IPS-20b (cell line): ENCODE measurements at regions not wholly inside any gene's neighbourhood (a gene's known extent, or its start where the extent isn't known, plus 50 kb on each side); places are given as distances from the start of the nearest gene placed in this dataset.
"Not testable (repeated sequence)": the region's sequence is repeated elsewhere in the genome, so short reads cannot be mapped to it uniquely, and the experiment has no call there.

Experiments used
- H3K27ac ChIP-seq: one replicate; pipeline ENCODE4 v1.5.1; 2013; ENCODE audit warnings: low read length
- H3K27me3 ChIP-seq: 2 replicates; pipeline ENCODE4 v1.6.1; 2013; ENCODE audit warnings: mild to moderate bottlenecking, low read length, inconsistent platforms; ENCODE audit not compliant: insufficient read depth
- H3K36me3 ChIP-seq: 2 replicates; pipeline ENCODE4 v1.6.1; 2013; ENCODE audit warnings: low read depth, mild to moderate bottlenecking, inconsistent platforms, low read length, moderate library complexity; ENCODE audit not compliant: insufficient read depth
- H3K4me1 ChIP-seq: 2 replicates; pipeline ENCODE4 v1.6.1; 2013; ENCODE audit warnings: mild to moderate bottlenecking, control low read depth, inconsistent platforms, low read length, moderate library complexity; ENCODE audit not compliant: insufficient read depth
- H3K4me3 ChIP-seq: 2 replicates; pipeline ENCODE4 v1.5.1; 2013; ENCODE audit warnings: mild to moderate bottlenecking, low read length, inconsistent platforms
- H3K9ac ChIP-seq: 2 replicates; pipeline ENCODE4 v1.6.1; 2013; ENCODE audit warnings: low read depth, mild to moderate bottlenecking, inconsistent platforms, low read length, moderate library complexity
- H3K9me3 ChIP-seq: 2 replicates; pipeline ENCODE4 v1.6.1; 2013; ENCODE audit warnings: mild to moderate bottlenecking, low read depth, low read length, inconsistent platforms; ENCODE audit not compliant: insufficient read depth

DNA sequence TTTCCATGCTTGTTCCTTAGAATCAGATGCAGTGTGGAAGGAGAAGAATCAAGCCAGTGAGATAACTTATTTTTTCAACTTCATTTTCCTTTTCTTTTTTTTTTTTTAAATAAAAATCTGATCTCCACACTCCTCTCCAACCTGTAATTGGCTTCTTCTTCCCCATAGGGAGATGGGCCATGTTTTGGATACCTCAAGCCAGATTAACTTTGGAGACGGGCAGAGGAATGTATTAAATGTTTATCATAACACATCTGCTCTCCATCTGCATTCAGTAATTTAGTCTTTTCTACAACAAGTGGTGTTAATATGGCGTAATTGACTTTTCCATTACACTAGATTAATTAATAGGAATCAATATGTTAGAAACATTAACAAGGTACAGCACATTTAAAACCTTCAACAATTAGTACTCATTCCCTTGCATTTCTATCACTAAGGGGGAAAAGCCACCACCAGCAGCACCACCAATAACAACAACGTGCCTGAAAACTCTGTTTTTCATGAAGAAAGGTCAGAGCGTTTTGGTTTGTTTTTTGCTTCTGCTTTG lies 244.1 kb downstream of the MYCN start:
- Histone ChIP-seq H3K36me3 (no peaks in the 10 kb centered on the region), H3K4me1 (peaks cover 19% of the 10 kb centered on the region; the same call in 1 of the 2 replicates), H3K4me3 (no peak overlapping the region), H3K27ac (no peak overlapping the region), H3K27me3 (no peaks in the 10 kb centered on the region), H3K9me3 (no peaks in the 10 kb centered on the region), H3K9ac (no peak overlapping the region)

DNA sequence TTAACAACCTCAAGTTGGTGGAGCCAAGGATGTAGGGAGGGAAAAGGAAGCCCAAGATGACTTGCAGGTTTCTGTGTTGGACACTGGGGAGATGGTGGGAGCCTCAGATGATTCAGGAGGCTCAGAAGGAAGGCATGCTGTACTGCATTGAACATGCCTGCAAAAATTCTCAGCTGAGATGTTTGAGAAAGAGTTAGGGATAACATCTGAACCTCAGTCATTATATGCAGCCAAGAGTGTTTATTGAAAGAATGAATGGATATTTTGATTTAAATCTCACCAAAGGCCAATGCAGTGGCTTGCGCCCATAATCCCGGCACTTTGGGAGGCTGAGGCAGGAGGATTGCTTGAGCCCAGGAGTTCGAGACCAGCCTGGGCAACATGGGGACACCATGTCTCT lies 243.0 kb downstream of the MYCN start:
- Histone ChIP-seq H3K27ac (no peak overlapping the region), H3K4me3 (no peak overlapping the region), H3K36me3 (no peaks in the 10 kb centered on the region), H3K4me1 (peaks cover 20% of the 10 kb centered on the region; the same call in 1 of the 2 replicates), H3K27me3 (no peaks in the 10 kb centered on the region), H3K9me3 (no peaks in the 10 kb centered on the region), H3K9ac (no peak overlapping the region)

DNA sequence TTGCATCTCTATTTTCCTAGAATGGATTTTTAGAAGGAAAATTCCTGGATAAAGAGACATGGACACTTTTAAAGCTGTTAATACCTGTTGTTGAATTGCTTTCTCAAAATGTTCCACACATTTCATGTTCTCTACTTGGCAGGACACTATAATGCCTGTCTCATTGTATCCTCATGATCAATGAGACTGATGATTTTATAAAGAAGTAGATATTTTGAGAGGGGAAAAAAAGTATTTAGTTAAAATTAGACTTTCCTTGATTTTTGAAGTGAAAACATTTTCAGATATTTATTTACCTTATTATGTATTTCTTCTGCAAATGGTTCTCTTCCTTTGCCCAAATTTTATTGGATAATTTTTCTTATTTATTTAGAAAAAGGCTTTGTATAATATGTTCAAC lies 242.5 kb downstream of the MYCN start:
- Histone ChIP-seq H3K9ac (no peak overlapping the region), H3K27me3 (no peaks in the 10 kb centered on the region), H3K4me3 (no peak overlapping the region), H3K27ac (no peak overlapping the region), H3K9me3 (no peaks in the 10 kb centered on the region), H3K36me3 (no peaks in the 10 kb centered on the region), H3K4me1 (peaks cover 20% of the 10 kb centered on the region; the same call in 1 of the 2 replicates)

GRCh38 chr2:16182311-16182815 lies 242.0 kb downstream of the MYCN start:
- not testable (repeated sequence) for H3K9ac ChIP-seq, H3K36me3 ChIP-seq, H3K9me3 ChIP-seq, H3K27ac ChIP-seq, H3K4me3 ChIP-seq, H3K27me3 ChIP-seq
- H3K4me1 ChIP-seq, result peaks cover 20% of the 10 kb centered on the region; the same call in 1 of the 2 replicates

DNA sequence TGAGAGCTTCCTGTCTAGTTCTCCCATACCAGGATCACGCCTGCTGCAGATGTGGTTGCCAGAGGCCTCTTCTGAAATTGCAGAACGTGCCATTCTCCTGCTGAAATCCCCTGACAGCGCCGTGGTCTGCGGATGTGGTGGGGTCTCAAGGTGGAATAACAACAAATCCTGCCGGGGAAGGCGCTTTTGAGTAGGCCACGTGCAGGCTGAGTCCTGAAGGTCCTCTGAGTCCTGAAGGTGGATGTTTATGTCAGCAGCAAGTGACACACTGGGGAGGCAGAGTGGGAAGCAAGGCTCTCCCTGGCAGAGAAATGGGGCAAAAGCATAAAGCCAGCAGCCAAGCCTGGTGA lies 241.4 kb downstream of the MYCN start:
- H3K9ac ChIP-seq, result no peak overlapping the region

DNA sequence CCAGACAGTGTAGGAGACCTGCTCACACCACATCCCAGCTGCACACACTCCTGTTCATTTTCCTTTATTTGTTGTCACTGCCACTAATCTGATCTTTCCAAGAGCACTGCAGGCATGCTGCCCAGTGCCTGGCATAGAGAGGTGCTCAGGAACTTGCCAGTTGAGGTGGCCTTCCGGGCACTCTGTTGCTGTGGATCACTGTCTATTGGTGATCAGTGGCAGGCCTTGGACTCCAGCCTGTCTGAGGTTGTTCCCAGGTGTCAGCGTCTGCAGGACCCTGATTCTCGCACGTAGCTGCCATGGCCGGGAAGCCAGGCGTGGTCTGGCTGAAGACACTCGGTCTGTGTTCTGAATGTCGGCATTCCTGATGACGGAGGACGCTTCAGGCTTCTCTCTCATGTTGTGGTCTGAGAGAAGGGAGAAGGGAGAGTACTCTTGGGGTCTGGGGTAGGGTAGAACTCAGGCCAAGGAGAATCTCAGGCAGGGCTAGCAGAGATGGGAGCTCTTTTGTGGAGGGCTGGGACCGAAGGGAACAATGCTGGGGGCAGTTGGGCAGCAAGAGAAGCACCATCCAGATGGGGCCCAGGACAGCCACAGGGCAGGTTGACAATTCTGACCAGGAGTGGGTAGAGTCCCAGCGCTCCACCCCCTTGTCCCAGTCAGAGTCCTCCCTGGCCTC lies 240.9 kb downstream of the MYCN start:
- Histone ChIP-seq H3K9me3 (no peaks in the 10 kb centered on the region), H3K27me3 (no peaks in the 10 kb centered on the region), H3K4me1 (peaks cover 20% of the 10 kb centered on the region; the same call in 1 of the 2 replicates), H3K27ac (no peak overlapping the region), H3K4me3 (no peak overlapping the region), H3K9ac (no peak overlapping the region), H3K36me3 (no peaks in the 10 kb centered on the region)

More for the DNA sequence above, 241.4 kb downstream of the MYCN start:
- Histone ChIP-seq H3K27me3 (no peaks in the 10 kb centered on the region), H3K4me3 (no peak overlapping the region), H3K27ac (no peak overlapping the region), H3K9me3 (no peaks in the 10 kb centered on the region), H3K4me1 (peaks cover 20% of the 10 kb centered on the region; the same call in 1 of the 2 replicates), H3K36me3 (no peaks in the 10 kb centered on the region)

DNA sequence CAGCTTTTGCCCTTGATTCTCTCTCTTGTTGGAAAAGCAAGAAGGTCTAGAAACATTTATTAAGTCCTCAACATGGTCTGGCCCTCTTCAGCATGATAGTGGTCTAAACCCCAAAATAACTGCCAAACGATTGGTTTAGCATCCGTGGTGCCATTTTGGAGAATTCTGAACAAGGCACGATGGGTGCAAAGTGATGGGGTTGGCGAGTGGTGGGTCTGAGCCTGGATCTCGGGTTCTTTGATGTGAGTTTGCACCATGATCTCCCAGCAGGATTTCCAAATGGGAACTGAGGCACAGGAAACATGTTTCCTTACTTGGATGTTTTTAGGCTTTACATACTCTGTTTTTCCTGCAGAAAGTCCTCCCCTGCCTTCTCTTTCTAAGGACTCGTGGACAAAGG lies 240.3 kb downstream of the MYCN start:
- peaks cover 20% of the 10 kb centered on the region; the same call in 1 of the 2 replicates for H3K4me1 ChIP-seq
- H3K27me3 ChIP-seq, result no peaks in the 10 kb centered on the region
- H3K36me3 ChIP-seq, result no peaks in the 10 kb centered on the region
- H3K9me3 ChIP-seq, result no peaks in the 10 kb centered on the region
- H3K27ac ChIP-seq, result no peak overlapping the region
- no peak overlapping the region for H3K9ac ChIP-seq
- H3K4me3 ChIP-seq, result no peak overlapping the region

GRCh38 chr2:16179701-16180416 lies 239.5 kb downstream of the MYCN start:
- Histone ChIP-seq H3K36me3 (no peaks in the 10 kb centered on the region), H3K9me3 (no peaks in the 10 kb centered on the region), H3K27me3 (no peaks in the 10 kb centered on the region), H3K4me1 (peaks cover 15% of the 10 kb centered on the region; the same call in 1 of the 2 replicates), H3K27ac (no peak overlapping the region), H3K9ac (no peak overlapping the region), H3K4me3 (no peak overlapping the region)

DNA sequence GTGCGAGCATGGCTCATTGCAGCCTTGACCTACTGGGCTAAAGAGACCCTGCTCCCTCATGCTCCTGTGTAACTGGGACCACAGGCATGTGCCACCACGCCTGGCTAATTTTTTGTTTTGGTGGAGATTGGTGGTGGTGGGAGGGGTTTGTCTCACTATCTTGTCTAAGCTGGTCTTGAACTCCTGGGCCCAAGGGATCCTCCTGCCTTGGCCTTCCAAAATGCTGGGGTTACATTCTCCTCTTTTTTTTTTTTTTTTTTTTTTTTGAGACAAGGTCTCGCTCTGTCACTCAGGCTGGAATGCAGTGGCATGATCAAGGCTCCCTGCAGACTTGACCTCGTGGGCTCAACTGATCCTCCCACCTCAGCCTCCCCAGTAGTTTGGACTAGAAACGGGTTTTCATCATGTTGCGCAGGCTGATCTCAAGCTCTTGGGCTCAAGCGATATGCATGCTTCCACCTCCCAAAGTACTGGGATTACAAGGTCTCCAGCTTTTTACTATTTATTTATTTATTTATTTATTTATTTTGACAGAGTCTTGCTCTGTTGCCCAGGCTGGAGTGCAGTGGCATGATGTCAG lies 238.3 kb downstream of the MYCN start:
- Histone ChIP-seq H3K9ac (no peak overlapping the region), H3K36me3 (no peaks in the 10 kb centered on the region), H3K27me3 (no peaks in the 10 kb centered on the region), H3K9me3 (no peaks in the 10 kb centered on the region), H3K4me1 (peaks cover 9% of the 10 kb centered on the region; the same call in 1 of the 2 replicates), H3K4me3 (no peak overlapping the region), H3K27ac (no peak overlapping the region)

DNA sequence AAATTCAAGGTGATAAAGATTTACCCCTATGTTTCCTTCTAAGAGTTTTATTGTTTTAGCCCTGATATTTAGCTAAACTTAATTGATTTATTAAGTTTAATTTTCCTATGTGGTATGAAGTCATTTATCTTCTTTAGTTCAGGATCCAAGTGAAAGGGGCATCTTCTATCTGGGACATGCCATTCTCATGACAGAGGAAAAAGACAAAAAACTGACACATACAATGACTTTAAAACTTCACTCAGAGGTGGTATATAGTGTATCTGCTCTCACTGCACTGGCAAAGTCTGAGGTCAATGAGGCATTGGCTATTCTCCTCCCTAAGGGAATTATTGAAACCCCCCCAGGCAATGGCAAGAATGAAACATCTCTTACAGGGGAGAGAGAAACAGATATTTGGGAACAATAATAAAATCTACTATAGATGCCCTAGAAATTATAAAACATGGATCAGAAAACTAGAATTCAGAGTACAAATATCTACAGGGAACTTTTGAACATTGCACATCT lies 237.4 kb downstream of the MYCN start:
- Histone ChIP-seq H3K9ac (no peak overlapping the region), H3K36me3 (no peaks in the 10 kb centered on the region)

GRCh38 chr2:16176971-16177480 lies 236.7 kb downstream of the MYCN start:
- no peak overlapping the region for H3K9ac ChIP-seq
- no peak overlapping the region for H3K4me3 ChIP-seq
- H3K27ac ChIP-seq, result no peak overlapping the region
- H3K4me1 ChIP-seq, result peaks cover 9% of the 10 kb centered on the region; the same call in 1 of the 2 replicates
- H3K27me3 ChIP-seq, result no peaks in the 10 kb centered on the region
- no peaks in the 10 kb centered on the region for H3K9me3 ChIP-seq
- no peaks in the 10 kb centered on the region for H3K36me3 ChIP-seq

More for the DNA sequence above, 237.4 kb downstream of the MYCN start:
- Histone ChIP-seq H3K9me3 (no peaks in the 10 kb centered on the region), H3K4me1 (peaks cover 9% of the 10 kb centered on the region; the same call in 1 of the 2 replicates), H3K27me3 (no peaks in the 10 kb centered on the region), H3K27ac (no peak overlapping the region), H3K4me3 (no peak overlapping the region)
